Muscle layer of duodenum (tissue), 2 donors: ENCODE measurements at regions not wholly inside any gene's neighbourhood (a gene's known extent, or its start where the extent isn't known, plus 50 kb on each side); places are given as distances from the start of the nearest gene placed in this dataset.

Experiments used
- H3K27ac ChIP-seq: one replicate; pipeline ENCODE4 v1.7.0; 2013; ENCODE audit warnings: mild to moderate bottlenecking, low read length
- H3K27me3 ChIP-seq: one replicate; pipeline ENCODE4 v1.7.0; 2013; ENCODE audit warnings: low read depth, mild to moderate bottlenecking, control low read depth, low read length
- H3K36me3 ChIP-seq, 2 donors: one replicate each; pipeline ENCODE4 v1.7.0; 2013; ENCODE audit warnings: low read length in 2 of 2, control low read depth in 1 of 2, mild to moderate bottlenecking in 1 of 2; ENCODE audit not compliant: insufficient read depth in 2 of 2, control insufficient read depth in 1 of 2
- H3K4me1 ChIP-seq, 2 donors: one replicate each; pipeline ENCODE4 v1.7.0; 2013; ENCODE audit warnings: low read length in 2 of 2, mild to moderate bottlenecking in 2 of 2, control low read depth in 1 of 2, moderate library complexity in 1 of 2; ENCODE audit not compliant: insufficient read depth in 2 of 2, control insufficient read depth in 1 of 2
- H3K4me3 ChIP-seq, 2 donors: one replicate each; pipeline ENCODE4 v1.7.0; 2013; ENCODE audit warnings: low read length in 2 of 2, low read depth in 1 of 2, mild to moderate bottlenecking in 1 of 2
- H3K9me3 ChIP-seq, 2 donors: one replicate each; pipeline ENCODE4 v1.7.0; 2013; ENCODE audit warnings: low read length in 2 of 2, control low read depth in 1 of 2, mild to moderate bottlenecking in 1 of 2; ENCODE audit not compliant: control insufficient read depth in 1 of 2
- donor health status: healthy.

GRCh38 chr16:73909529-73910035, 387.0 kb upstream of the PSMD7 start:
- H3K36me3 ChIP-seq, result no peaks in the 10 kb centered on the region
- no peak overlapping the region for H3K27ac ChIP-seq
- no peak overlapping the region for H3K4me3 ChIP-seq
- H3K9me3 ChIP-seq, result no peaks in the 10 kb centered on the region
- no peaks in the 10 kb centered on the region for H3K4me1 ChIP-seq
- H3K27me3 ChIP-seq, result no peaks in the 10 kb centered on the region

- no peaks in the 10 kb centered on the region for H3K27me3 ChIP-seq
- peak overlapping the region; percentile 8 for H3K27ac ChIP-seq
- peak overlapping the region in 1 of 2 donors; percentile 38 for H3K4me3 ChIP-seq
- H3K4me1 ChIP-seq, result peaks cover 0 to 3% of the 10 kb centered on the region in 2 donors
- no peaks in the 10 kb centered on the region for H3K36me3 ChIP-seq
- H3K9me3 ChIP-seq, result no peaks in the 10 kb centered on the region
These were observed 405.5 kb upstream of the PSMD7 start for GRCh38 chr16:73891129-73891542.

GRCh38 chr16:73890186-73891128, 406.2 kb upstream of the PSMD7 start:
- Histone ChIP-seq H3K4me3 (peak overlapping the region in 1 of 2 donors; percentile 38), H3K27ac (peak overlapping the region; percentile 8), H3K9me3 (no peaks in the 10 kb centered on the region), H3K4me1 (peaks cover 0 to 3% of the 10 kb centered on the region in 2 donors), H3K27me3 (no peaks in the 10 kb centered on the region), H3K36me3 (no peaks in the 10 kb centered on the region)

GRCh38 chr16:73888840-73889490, 407.6 kb upstream of the PSMD7 start:
- H3K36me3 ChIP-seq, result no peaks in the 10 kb centered on the region
- no peaks in the 10 kb centered on the region for H3K9me3 ChIP-seq
- no peak overlapping the region for H3K4me3 ChIP-seq
- H3K4me1 ChIP-seq, result peaks cover 0 to 3% of the 10 kb centered on the region in 2 donors
- H3K27me3 ChIP-seq, result no peaks in the 10 kb centered on the region
- no peak overlapping the region for H3K27ac ChIP-seq

GRCh38 chr16:73887911-73888310, 408.7 kb upstream of the PSMD7 start:
- Histone ChIP-seq H3K4me1 (peaks cover 0 to 3% of the 10 kb centered on the region in 2 donors), H3K27me3 (no peaks in the 10 kb centered on the region), H3K9me3 (no peaks in the 10 kb centered on the region), H3K36me3 (no peaks in the 10 kb centered on the region), H3K27ac (no peak overlapping the region), H3K4me3 (no peak overlapping the region)

- Histone ChIP-seq H3K36me3 (no peaks in the 10 kb centered on the region), H3K4me3 (no peak overlapping the region), H3K4me1 (peaks cover 0 to 3% of the 10 kb centered on the region in 2 donors), H3K27ac (no peak overlapping the region), H3K9me3 (no peaks in the 10 kb centered on the region), H3K27me3 (no peaks in the 10 kb centered on the region)
These were observed 410.2 kb upstream of the PSMD7 start for GRCh38 chr16:73886426-73886825.

- no peaks in the 10 kb centered on the region for H3K27me3 ChIP-seq
- H3K36me3 ChIP-seq, result no peaks in the 10 kb centered on the region
- no peaks in the 10 kb centered on the region for H3K4me1 ChIP-seq
- H3K27ac ChIP-seq, result no peak overlapping the region
- H3K9me3 ChIP-seq, result no peaks in the 10 kb centered on the region
- H3K4me3 ChIP-seq, result no peak overlapping the region
These were observed 411.3 kb upstream of the PSMD7 start for GRCh38 chr16:73885319-73885718.

- Histone ChIP-seq H3K27me3 (no peaks in the 10 kb centered on the region), H3K4me3 (no peak overlapping the region), H3K9me3 (no peaks in the 10 kb centered on the region), H3K4me1 (no peaks in the 10 kb centered on the region), H3K27ac (no peak overlapping the region), H3K36me3 (no peaks in the 10 kb centered on the region)
These were observed 412.8 kb upstream of the PSMD7 start for GRCh38 chr16:73883841-73884240.

GRCh38 chr16:73883126-73883525, 413.5 kb upstream of the PSMD7 start:
- no peaks in the 10 kb centered on the region for H3K36me3 ChIP-seq

GRCh38 chr16:73882651-73883050, 414.0 kb upstream of the PSMD7 start:
- H3K9me3 ChIP-seq, result no peaks in the 10 kb centered on the region
- H3K4me3 ChIP-seq, result no peak overlapping the region
- H3K4me1 ChIP-seq, result no peaks in the 10 kb centered on the region
- H3K27ac ChIP-seq, result no peak overlapping the region
- H3K36me3 ChIP-seq, result no peaks in the 10 kb centered on the region
- H3K27me3 ChIP-seq, result no peaks in the 10 kb centered on the region

More at GRCh38 chr16:73883126-73883525, 413.5 kb upstream of the PSMD7 start:
- H3K9me3 ChIP-seq, result no peaks in the 10 kb centered on the region
- no peak overlapping the region for H3K4me3 ChIP-seq
- H3K27ac ChIP-seq, result no peak overlapping the region
- H3K27me3 ChIP-seq, result no peaks in the 10 kb centered on the region
- no peaks in the 10 kb centered on the region for H3K4me1 ChIP-seq

GRCh38 chr16:73882033-73882432, 414.6 kb upstream of the PSMD7 start:
- Histone ChIP-seq H3K36me3 (no peaks in the 10 kb centered on the region), H3K27ac (no peak overlapping the region), H3K4me3 (no peak overlapping the region)

More at GRCh38 chr16:73882033-73882432, 414.6 kb upstream of the PSMD7 start:
- Histone ChIP-seq H3K4me1 (no peaks in the 10 kb centered on the region), H3K9me3 (no peaks in the 10 kb centered on the region), H3K27me3 (no peaks in the 10 kb centered on the region)
